HPDE6-E6E7 (cell line): ENCODE measurements at regions not wholly inside any gene's neighbourhood (a gene's known extent, or its start where the extent isn't known, plus 50 kb on each side); places are given as distances from the start of the nearest gene placed in this dataset.

Experiments
- DNase-seq: peaks from one replicate; pipeline ENCODE4 v3.0.0; 2011; ENCODE audit warnings: missing footprints; ENCODE audit errors: extremely low spot score

- no peak for DNase-seq
Measured at GRCh38 chr22:47588578-47588960, 826.1 kb downstream of the TBC1D22A start.

GRCh38 chr22:47587861-47588577 lies 825.6 kb downstream of the TBC1D22A start:
- DNase-seq, result no peak

- DNase-seq, result no peak
Measured at GRCh38 chr22:47587361-47587760, 824.9 kb downstream of the TBC1D22A start.

- no peak for DNase-seq
Measured at GRCh38 chr22:47586946-47587345, 824.5 kb downstream of the TBC1D22A start.

GRCh38 chr22:47586038-47586437 lies 823.6 kb downstream of the TBC1D22A start:
- DNase-seq, result no peak

- DNase-seq, result no peak
Measured at GRCh38 chr22:47583959-47584562, 821.6 kb downstream of the TBC1D22A start.

GRCh38 chr22:47582067-47582466 lies 819.6 kb downstream of the TBC1D22A start:
- no peak for DNase-seq

- no peak for DNase-seq
Measured at GRCh38 chr22:47580121-47580520, 817.7 kb downstream of the TBC1D22A start.

- no peak for DNase-seq
Measured at GRCh38 chr22:47576908-47577307, 814.5 kb downstream of the TBC1D22A start.

GRCh38 chr22:47575291-47575690 lies 812.8 kb downstream of the TBC1D22A start:
- no peak for DNase-seq

GRCh38 chr22:47574556-47574955 lies 812.1 kb downstream of the TBC1D22A start:
- no peak for DNase-seq

- DNase-seq, result no peak
Measured at GRCh38 chr22:47573141-47573540, 810.7 kb downstream of the TBC1D22A start.

- no peak for DNase-seq
Measured at GRCh38 chr22:47572443-47572842, 810.0 kb downstream of the TBC1D22A start.

GRCh38 chr22:47571616-47572015 lies 809.2 kb downstream of the TBC1D22A start:
- no peak for DNase-seq

GRCh38 chr22:47570851-47571250 lies 808.4 kb downstream of the TBC1D22A start:
- no peak for DNase-seq

- DNase-seq, result no peak
Measured at GRCh38 chr22:47570300-47570685, 807.8 kb downstream of the TBC1D22A start.

GRCh38 chr22:47569389-47570299 lies 807.2 kb downstream of the TBC1D22A start:
- DNase-seq, result no peak

- DNase-seq, result no peak
Measured at GRCh38 chr22:47568700-47569099, 806.2 kb downstream of the TBC1D22A start.

GRCh38 chr22:47567126-47568090 lies 805.0 kb downstream of the TBC1D22A start:
- DNase-seq, result no peak

- DNase-seq, result no peak
Measured at GRCh38 chr22:47566491-47566890, 804.0 kb downstream of the TBC1D22A start.

- no peak for DNase-seq
Measured at GRCh38 chr22:47565607-47566006, 803.2 kb downstream of the TBC1D22A start.
